Panc1 (cell line): ENCODE measurements at regions not wholly inside any gene's neighbourhood (a gene's known extent, or its start where the extent isn't known, plus 50 kb on each side); places are given as distances from the start of the nearest gene placed in this dataset.

Experiments
- POLR2AphosphoS5 ChIP-seq: IDR thresholded peaks from 2 replicates; pipeline ENCODE4 v1.6.1; 2012; ENCODE audit warnings: mild to moderate bottlenecking, low read depth, low read length, moderate library complexity
- TF ChIP-seq, protein P1 (sequence below): fragments of 450-650 bp; IDR thresholded peaks from 2 replicates; pipeline ENCODE4 v1.5.1; 2017; ENCODE audit warnings: mild to moderate bottlenecking
- TF ChIP-seq, protein P2 (sequence below), 2 experiments: IDR thresholded peaks; 2 replicates each; pipeline ENCODE4 v1.6.1; 2011 to 2012; ENCODE audit warnings: low read depth in 2 of 2, control low read depth in 1 of 2, low read length in 1 of 2, mild to moderate bottlenecking in 1 of 2, moderate library complexity in 1 of 2; ENCODE audit not compliant: insufficient read depth in 1 of 2

DNA sequence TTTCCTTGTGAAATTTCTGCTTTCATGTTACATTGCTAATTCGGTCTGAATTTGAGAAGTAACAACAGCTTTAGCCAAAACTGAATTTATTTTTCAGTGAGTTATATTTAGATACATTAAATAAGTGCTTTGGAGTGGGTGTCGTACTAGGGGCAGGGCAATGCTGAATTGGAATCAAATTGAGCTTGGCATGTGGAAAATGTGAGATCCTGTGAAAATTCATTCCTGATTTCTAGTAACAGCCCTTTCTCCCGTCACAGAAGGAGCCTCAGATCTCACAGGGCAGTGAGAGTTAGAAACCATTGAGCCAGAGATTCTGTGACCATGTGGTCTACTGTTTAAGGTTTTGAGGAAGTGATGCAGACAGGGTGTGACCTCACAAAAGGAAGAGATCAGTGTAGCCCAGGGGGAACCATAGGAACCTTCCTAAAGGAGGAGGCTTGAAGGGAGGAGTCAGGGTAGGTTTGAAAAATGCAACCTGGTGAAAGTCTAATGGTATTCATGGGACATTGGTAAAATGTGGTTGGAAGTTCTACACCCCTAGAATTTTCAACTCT, 1136.8 kb downstream of the AACS start:
- TF ChIP-seq, protein P1, sequence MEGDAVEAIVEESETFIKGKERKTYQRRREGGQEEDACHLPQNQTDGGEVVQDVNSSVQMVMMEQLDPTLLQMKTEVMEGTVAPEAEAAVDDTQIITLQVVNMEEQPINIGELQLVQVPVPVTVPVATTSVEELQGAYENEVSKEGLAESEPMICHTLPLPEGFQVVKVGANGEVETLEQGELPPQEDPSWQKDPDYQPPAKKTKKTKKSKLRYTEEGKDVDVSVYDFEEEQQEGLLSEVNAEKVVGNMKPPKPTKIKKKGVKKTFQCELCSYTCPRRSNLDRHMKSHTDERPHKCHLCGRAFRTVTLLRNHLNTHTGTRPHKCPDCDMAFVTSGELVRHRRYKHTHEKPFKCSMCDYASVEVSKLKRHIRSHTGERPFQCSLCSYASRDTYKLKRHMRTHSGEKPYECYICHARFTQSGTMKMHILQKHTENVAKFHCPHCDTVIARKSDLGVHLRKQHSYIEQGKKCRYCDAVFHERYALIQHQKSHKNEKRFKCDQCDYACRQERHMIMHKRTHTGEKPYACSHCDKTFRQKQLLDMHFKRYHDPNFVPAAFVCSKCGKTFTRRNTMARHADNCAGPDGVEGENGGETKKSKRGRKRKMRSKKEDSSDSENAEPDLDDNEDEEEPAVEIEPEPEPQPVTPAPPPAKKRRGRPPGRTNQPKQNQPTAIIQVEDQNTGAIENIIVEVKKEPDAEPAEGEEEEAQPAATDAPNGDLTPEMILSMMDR: no peak
- TF ChIP-seq, protein P2, sequence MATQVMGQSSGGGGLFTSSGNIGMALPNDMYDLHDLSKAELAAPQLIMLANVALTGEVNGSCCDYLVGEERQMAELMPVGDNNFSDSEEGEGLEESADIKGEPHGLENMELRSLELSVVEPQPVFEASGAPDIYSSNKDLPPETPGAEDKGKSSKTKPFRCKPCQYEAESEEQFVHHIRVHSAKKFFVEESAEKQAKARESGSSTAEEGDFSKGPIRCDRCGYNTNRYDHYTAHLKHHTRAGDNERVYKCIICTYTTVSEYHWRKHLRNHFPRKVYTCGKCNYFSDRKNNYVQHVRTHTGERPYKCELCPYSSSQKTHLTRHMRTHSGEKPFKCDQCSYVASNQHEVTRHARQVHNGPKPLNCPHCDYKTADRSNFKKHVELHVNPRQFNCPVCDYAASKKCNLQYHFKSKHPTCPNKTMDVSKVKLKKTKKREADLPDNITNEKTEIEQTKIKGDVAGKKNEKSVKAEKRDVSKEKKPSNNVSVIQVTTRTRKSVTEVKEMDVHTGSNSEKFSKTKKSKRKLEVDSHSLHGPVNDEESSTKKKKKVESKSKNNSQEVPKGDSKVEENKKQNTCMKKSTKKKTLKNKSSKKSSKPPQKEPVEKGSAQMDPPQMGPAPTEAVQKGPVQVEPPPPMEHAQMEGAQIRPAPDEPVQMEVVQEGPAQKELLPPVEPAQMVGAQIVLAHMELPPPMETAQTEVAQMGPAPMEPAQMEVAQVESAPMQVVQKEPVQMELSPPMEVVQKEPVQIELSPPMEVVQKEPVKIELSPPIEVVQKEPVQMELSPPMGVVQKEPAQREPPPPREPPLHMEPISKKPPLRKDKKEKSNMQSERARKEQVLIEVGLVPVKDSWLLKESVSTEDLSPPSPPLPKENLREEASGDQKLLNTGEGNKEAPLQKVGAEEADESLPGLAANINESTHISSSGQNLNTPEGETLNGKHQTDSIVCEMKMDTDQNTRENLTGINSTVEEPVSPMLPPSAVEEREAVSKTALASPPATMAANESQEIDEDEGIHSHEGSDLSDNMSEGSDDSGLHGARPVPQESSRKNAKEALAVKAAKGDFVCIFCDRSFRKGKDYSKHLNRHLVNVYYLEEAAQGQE (IDR thresholded peaks at IDR 0.05; ENCODE audit: insufficient read depth in 1 of 2, low read depth in 2 of 2, low read length in 1 of 2): no peak
- no peak for TF ChIP-seq POLR2AphosphoS5
